ENCODE measurements at regions not wholly inside any gene's neighbourhood (a gene's known extent, or its start where the extent isn't known, plus 50 kb on each side); places are given as distances from the start of the nearest gene placed in this dataset.

GRCh38 chr20:61050336-61050890 lies 201.6 kb upstream of the CDH4 start:
- DNase-seq (ENCODE audit: low read depth), result no peak

GRCh38 chr20:61052195-61052750 lies 199.8 kb upstream of the CDH4 start:
- DNase-seq (ENCODE audit: low read depth), result no peak

- DNase-seq (ENCODE audit: low read depth), result no peak
Measured at GRCh38 chr20:61052776-61053442, 199.2 kb upstream of the CDH4 start.

- DNase-seq (ENCODE audit: low read depth), result no peak
Measured at GRCh38 chr20:61053487-61053886, 198.6 kb upstream of the CDH4 start.

GRCh38 chr20:61053889-61054288 lies 198.2 kb upstream of the CDH4 start:
- DNase-seq (ENCODE audit: low read depth), result no peak

GRCh38 chr20:61054411-61054810 lies 197.7 kb upstream of the CDH4 start:
- no peak for DNase-seq (ENCODE audit: low read depth)

- no peak for DNase-seq (ENCODE audit: low read depth)
Measured at GRCh38 chr20:61055180-61056010, 196.7 kb upstream of the CDH4 start.

- DNase-seq (ENCODE audit: low read depth), result no peak
Measured at GRCh38 chr20:61056116-61056515, 195.9 kb upstream of the CDH4 start.

GRCh38 chr20:61056627-61057442 lies 195.2 kb upstream of the CDH4 start:
- no peak for DNase-seq (ENCODE audit: low read depth)

- DNase-seq (ENCODE audit: low read depth), result no peak
Measured at GRCh38 chr20:61057443-61058121, 194.5 kb upstream of the CDH4 start.

- DNase-seq (ENCODE audit: low read depth), result no peak
Measured at GRCh38 chr20:61061981-61062380, 190.1 kb upstream of the CDH4 start.

GRCh38 chr20:61065853-61066252 lies 186.2 kb upstream of the CDH4 start:
- DNase-seq (ENCODE audit: low read depth), result no peak

- DNase-seq (ENCODE audit: low read depth), result no peak
Measured at GRCh38 chr20:61066526-61066925, 185.5 kb upstream of the CDH4 start.

GRCh38 chr20:61067221-61067620 lies 184.8 kb upstream of the CDH4 start:
- no peak for DNase-seq (ENCODE audit: low read depth)

GRCh38 chr20:61072398-61072797 lies 179.7 kb upstream of the CDH4 start:
- DNase-seq (ENCODE audit: low read depth), result no peak

- no peak for DNase-seq (ENCODE audit: low read depth)
Measured at GRCh38 chr20:61073376-61073775, 178.7 kb upstream of the CDH4 start.

- no peak for DNase-seq (ENCODE audit: low read depth)
Measured at GRCh38 chr20:61082720-61083119, 169.3 kb upstream of the CDH4 start.

- no peak for DNase-seq (ENCODE audit: low read depth)
Measured at GRCh38 chr20:61083431-61083830, 168.6 kb upstream of the CDH4 start.

GRCh38 chr20:61086031-61086430 lies 166.0 kb upstream of the CDH4 start:
- DNase-seq (ENCODE audit: low read depth), result no peak

- no peak for DNase-seq (ENCODE audit: low read depth)
Measured at GRCh38 chr20:61090541-61090940, 161.5 kb upstream of the CDH4 start.

- no peak for DNase-seq (ENCODE audit: low read depth)
Measured at GRCh38 chr20:61092251-61092650, 159.8 kb upstream of the CDH4 start.

GRCh38 chr20:61094581-61094980 lies 157.5 kb upstream of the CDH4 start:
- DNase-seq (ENCODE audit: low read depth), result no peak

Measured in HS-5 (cell line).